SJSA1 (cell line): ENCODE measurements at regions not wholly inside any gene's neighbourhood (a gene's known extent, or its start where the extent isn't known, plus 50 kb on each side); places are given as distances from the start of the nearest gene placed in this dataset.

Source experiments
- DNase-seq, 2 experiments: peaks; one replicate each; pipeline ENCODE4 v3.0.0-alpha.2; 2015 to 2020; ENCODE audit warnings: low spot score in 2 of 2, low read depth in 1 of 2
- H3K27ac ChIP-seq: fragments of 250-450 bp; sonication (Bioruptor Pico); 2 replicates; pipeline ENCODE4 v1.5.1; 2020; ENCODE audit warnings: mild to moderate bottlenecking, moderate library complexity
- H3K27me3 ChIP-seq: fragments of 250-450 bp; sonication (Bioruptor Pico); replicated peaks from 2 replicates; pipeline ENCODE4 v1.5.1; 2020; ENCODE audit warnings: mild to moderate bottlenecking, moderate library complexity
- H3K36me3 ChIP-seq: fragments of 250-450 bp; sonication (Bioruptor Pico); 2 replicates; pipeline ENCODE4 v1.5.1; 2020; ENCODE audit warnings: mild to moderate bottlenecking
- H3K4me1 ChIP-seq: fragments of 250-450 bp; sonication (Bioruptor Pico); replicated peaks from 2 replicates; pipeline ENCODE4 v1.6.1; 2021; ENCODE audit warnings: mild to moderate bottlenecking
- H3K4me3 ChIP-seq: fragments of 250-450 bp; sonication (Bioruptor Pico); 2 replicates; pipeline ENCODE4 v1.5.1; 2020; ENCODE audit warnings: mild to moderate bottlenecking
- H3K9me3 ChIP-seq: fragments of 250-450 bp; sonication (Bioruptor Pico); replicated peaks from 2 replicates; pipeline ENCODE4 v1.5.1; 2020; ENCODE audit warnings: mild to moderate bottlenecking

DNA sequence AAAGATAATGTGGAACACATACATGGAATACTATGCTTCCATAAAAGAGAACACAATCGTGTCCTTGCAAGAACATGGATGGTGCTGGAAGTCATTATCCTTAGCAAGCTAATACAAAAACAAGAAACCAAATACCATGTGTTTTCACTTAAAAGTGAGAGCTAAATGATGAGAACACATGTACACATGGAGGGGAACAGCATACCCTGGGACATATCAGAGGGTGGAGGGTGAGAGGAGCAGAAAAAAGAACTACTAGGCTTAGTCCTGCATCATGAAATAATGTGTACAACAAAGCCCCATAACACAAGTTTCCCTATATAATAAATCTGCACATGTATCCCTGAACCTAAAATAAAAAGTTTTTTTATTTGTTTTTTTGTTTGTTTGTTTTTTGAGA is 855.5 kb upstream of the NUDT12 start:
- Histone ChIP-seq H3K27ac (no peak overlapping the region), H3K9me3 (no peaks in the 10 kb centered on the region), H3K4me3 (no peak overlapping the region), H3K4me1 (no peaks in the 10 kb centered on the region), H3K36me3 (no peaks in the 10 kb centered on the region), H3K27me3 (no peaks in the 10 kb centered on the region)
- DNase-seq = no peak

DNA sequence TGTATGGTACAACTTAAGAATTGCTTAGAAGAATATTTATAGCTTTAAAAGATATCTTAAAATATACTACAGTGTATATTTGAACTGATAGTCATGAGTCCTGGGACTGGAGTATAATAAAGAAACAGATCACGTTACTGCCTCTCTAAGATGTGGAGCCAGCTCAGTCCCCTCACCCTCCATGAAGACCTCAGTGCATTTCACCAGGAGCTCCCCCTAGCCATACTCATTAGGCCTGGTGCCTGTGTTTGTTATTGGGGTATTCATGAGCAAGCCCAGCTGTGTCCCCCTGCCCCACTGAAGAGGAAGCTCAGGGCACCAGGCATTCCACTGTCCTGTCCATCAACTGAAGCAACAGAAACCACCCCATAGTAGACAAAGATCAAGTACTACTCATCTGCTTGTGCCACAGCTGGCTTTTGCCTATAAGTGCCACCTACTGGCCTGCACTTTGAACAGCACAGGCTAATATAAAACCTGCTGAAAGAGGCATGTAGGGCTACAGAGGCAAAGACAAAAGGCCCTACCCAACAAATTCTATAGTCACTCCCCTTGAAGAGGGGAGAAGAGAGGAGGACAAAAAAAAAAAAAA is 850.2 kb upstream of the NUDT12 start:
- Histone ChIP-seq H3K27me3 (no peaks in the 10 kb centered on the region), H3K4me1 (no peaks in the 10 kb centered on the region), H3K27ac (no peak overlapping the region), H3K4me3 (no peak overlapping the region), H3K36me3 (no peaks in the 10 kb centered on the region), H3K9me3 (no peaks in the 10 kb centered on the region)
- no peak for DNase-seq

DNA sequence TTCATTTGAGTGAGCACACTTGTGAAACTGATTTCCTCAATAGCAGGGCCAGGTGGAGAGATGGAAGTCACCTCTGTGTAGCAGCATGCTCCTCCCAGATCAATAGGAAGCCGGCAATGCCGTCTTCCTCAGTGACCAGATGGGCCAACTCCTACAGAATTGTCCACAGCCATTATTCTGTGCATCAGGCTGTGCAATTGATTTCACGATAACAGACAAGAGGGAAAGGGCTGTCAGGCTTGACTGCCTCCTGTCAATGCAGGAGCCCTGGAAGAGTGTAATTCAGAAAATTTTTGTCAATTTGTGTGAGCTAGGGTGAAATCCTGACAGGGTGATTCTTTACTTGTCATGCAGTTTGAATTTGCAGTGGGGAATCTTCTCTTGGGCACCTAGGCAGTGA is 838.4 kb upstream of the NUDT12 start:
- H3K36me3 ChIP-seq = no peaks in the 10 kb centered on the region
- no peaks in the 10 kb centered on the region for H3K4me1 ChIP-seq
- no peak overlapping the region for H3K4me3 ChIP-seq
- H3K9me3 ChIP-seq = no peaks in the 10 kb centered on the region
- no peak overlapping the region for H3K27ac ChIP-seq
- H3K27me3 ChIP-seq = no peaks in the 10 kb centered on the region
- DNase-seq = no peak

DNA sequence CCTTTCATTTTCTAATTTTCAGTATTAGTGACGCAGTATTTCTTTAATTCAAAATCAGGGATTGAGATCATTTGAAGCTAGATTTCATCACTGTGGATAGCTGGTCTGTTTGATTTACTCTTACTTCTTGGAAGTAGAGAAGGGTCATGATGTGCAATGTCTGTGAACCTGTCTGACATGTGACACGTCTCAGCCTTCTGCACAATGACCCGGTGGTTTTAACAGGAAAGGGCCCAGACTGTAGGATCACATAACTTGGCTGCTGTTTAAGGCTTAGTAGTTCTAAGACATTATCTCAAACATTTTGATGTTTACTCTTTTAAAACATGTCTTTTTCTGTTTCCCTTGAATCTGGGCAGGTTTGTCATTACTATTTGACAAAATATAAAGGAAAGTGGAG is 823.3 kb upstream of the NUDT12 start:
- no peak for DNase-seq
- H3K27ac ChIP-seq = no peak overlapping the region
- H3K36me3 ChIP-seq = no peaks in the 10 kb centered on the region
- no peaks in the 10 kb centered on the region for H3K27me3 ChIP-seq
- H3K9me3 ChIP-seq = no peaks in the 10 kb centered on the region; the same call in 1 of the 2 replicates
- H3K4me3 ChIP-seq = no peak overlapping the region
- H3K4me1 ChIP-seq = no peaks in the 10 kb centered on the region

DNA sequence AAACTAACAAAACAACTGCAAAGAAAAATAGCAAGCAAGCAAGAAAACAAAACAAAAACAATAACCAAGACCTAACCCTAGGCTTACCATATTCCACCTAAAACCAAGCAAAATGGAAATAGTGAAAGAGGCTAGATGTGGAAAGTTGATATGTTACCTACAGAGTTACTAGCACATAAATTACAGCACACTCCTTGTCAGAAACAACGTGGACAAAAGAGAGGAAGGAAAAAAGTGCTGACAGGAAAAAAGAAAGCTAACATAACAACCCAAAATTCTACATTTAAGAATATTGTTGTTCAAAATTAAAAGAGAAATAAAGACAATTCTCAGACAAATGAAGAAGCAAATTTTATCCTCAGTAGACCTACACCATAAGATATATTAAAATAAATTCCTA is 812.8 kb upstream of the NUDT12 start:
- Histone ChIP-seq H3K9me3 (0 out of 2 replicates have a peak, but pooled peaks cover 2% of the 10 kb centered on the region), H3K4me3 (no peak overlapping the region), H3K27me3 (no peaks in the 10 kb centered on the region)

DNA sequence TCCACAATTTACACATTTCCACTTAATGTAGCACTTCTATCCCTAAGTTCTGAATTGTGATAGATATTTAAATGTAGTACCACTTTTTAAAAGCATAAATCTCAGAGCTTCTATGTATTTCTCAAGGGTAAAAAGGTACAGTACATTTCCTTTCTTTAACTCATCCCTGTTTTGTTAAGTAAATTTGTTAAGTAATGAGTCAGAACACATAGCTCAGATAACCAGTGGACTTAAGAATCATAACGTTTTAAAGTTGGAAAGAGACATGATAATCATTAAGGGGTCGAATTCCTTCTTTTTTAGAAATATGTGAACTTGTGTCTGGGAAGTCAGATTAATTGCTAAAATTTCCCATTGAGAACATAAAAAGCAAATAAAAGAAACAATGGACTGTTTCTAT is 810.2 kb upstream of the NUDT12 start:
- H3K27ac ChIP-seq = no peak overlapping the region
- 0 out of 2 replicates have a peak, but pooled peaks cover 2% of the 10 kb centered on the region for H3K9me3 ChIP-seq
- no peaks in the 10 kb centered on the region for H3K4me1 ChIP-seq
- DNase-seq = no peak
- H3K4me3 ChIP-seq = no peak overlapping the region
- no peaks in the 10 kb centered on the region for H3K27me3 ChIP-seq
- no peaks in the 10 kb centered on the region for H3K36me3 ChIP-seq

More for the DNA sequence above, 812.8 kb upstream of the NUDT12 start:
- DNase-seq = no peak
- H3K36me3 ChIP-seq = no peaks in the 10 kb centered on the region
- no peaks in the 10 kb centered on the region for H3K4me1 ChIP-seq
- H3K27ac ChIP-seq = no peak overlapping the region

DNA sequence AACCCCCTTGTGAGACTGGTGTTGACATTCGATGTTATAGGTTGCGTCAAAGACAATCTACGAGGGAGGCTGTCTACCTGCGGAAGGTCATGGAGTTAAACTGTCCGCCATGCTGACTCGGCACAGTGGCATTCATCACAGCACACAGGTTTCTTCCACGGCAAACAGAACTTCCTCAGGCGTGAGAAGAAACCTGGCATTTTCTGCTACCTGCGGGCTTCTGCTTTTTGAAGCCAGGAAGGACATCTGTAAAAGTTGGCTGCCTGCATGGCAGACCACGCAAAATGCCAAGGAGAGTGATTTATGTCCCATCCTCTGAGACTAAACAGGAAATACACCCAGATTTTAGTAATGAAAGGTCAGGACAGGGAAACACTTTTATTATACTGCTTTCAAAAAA is 809.8 kb upstream of the NUDT12 start:
- no peaks in the 10 kb centered on the region for H3K36me3 ChIP-seq
- no peak overlapping the region for H3K27ac ChIP-seq
- H3K4me1 ChIP-seq = no peaks in the 10 kb centered on the region
- 0 out of 2 replicates have a peak, but pooled peaks cover 2% of the 10 kb centered on the region for H3K9me3 ChIP-seq
- no peak for DNase-seq
- no peaks in the 10 kb centered on the region for H3K27me3 ChIP-seq
- H3K4me3 ChIP-seq = no peak overlapping the region

DNA sequence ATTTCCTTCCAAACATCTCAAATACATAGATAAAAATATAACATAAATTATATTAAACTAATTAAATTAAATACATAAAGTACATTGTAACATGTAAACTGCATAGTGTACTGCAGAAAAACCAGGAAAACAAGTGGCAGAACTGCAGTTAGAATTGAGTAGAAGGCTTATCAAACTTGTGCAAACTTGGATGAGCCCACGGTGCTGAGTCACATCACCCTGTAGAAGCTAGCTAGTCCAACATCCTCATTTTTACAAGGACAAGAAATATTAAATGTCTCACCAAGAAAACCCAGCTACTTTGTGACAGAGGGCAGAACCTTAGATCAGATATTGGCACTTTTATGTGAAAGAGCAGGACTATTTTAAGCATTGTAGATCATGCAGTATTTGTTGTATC is 807.9 kb upstream of the NUDT12 start:
- no peaks in the 10 kb centered on the region for H3K4me1 ChIP-seq
- no peaks in the 10 kb centered on the region for H3K27me3 ChIP-seq
- H3K4me3 ChIP-seq = no peak overlapping the region
- DNase-seq = no peak
- no peaks in the 10 kb centered on the region for H3K36me3 ChIP-seq
- H3K27ac ChIP-seq = no peak overlapping the region
- H3K9me3 ChIP-seq = peaks cover 6% of the 10 kb centered on the region; the same call in 1 of the 2 replicates

DNA sequence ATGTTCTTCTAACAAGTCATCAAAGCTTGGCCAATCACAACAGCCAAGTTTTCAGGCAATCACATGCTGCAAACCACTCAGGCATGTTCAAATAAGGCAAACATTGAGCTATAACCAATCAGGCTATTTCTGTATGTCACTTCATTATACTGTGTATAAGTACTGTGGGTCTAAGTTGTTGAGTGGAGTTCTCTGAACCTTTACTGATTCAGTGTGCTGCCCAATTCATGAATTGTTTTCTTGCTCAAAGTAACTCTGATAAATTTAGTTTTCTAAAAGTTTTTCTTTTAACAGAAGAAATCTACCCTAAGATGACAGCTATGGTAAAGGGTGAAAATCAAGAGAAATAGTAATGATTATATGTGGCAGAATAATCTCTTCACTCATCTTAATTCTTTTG is 805.4 kb upstream of the NUDT12 start:
- Histone ChIP-seq H3K4me1 (no peaks in the 10 kb centered on the region), H3K4me3 (no peak overlapping the region), H3K27ac (no peak overlapping the region), H3K27me3 (no peaks in the 10 kb centered on the region), H3K9me3 (peaks cover 6% of the 10 kb centered on the region; the same call in 1 of the 2 replicates), H3K36me3 (no peaks in the 10 kb centered on the region)
- no peak for DNase-seq

DNA sequence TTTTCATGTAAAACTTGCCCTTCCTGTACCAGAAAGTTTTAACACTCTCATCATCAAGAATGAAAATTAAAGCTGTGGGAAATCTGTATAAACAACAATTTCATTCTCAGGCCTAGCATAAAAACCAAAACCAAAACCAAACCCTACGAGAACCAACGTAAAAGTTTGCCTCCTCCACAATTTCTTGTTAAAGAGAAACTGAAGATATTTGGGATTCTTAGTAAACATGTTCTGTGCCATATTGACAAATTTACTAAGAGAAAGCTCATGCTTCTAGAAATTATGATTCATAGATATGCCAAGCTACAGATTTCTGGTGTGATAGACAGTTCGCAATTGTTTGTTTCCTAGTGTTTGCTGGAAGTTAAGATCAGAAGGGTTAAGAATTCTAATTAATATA is 801.0 kb upstream of the NUDT12 start:
- Histone ChIP-seq H3K27me3 (no peaks in the 10 kb centered on the region), H3K4me1 (no peaks in the 10 kb centered on the region), H3K9me3 (peaks cover 4% of the 10 kb centered on the region), H3K36me3 (no peaks in the 10 kb centered on the region), H3K27ac (no peak overlapping the region), H3K4me3 (no peak overlapping the region)
- no peak for DNase-seq

DNA sequence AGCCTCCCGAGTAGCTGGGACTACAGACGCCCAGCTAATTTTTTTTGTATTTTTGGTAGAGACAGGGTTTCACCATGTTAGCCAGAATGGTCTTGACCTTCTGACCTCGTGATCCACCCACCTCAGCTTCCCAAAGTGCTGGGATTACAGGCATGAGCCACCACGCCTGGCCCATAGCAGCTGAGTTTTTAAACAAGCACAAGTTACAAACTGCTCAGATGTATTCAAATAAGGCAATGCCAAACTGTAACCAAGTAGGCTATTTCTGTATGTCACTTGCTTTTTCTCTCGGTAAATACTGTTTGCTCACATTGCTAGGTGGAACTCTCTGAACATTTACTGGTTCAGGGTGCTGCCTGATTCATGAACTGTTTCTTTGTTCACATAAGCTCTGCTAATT is 799.3 kb upstream of the NUDT12 start:
- H3K36me3 ChIP-seq = no peaks in the 10 kb centered on the region
- no peak overlapping the region for H3K4me3 ChIP-seq
- DNase-seq = no peak

DNA sequence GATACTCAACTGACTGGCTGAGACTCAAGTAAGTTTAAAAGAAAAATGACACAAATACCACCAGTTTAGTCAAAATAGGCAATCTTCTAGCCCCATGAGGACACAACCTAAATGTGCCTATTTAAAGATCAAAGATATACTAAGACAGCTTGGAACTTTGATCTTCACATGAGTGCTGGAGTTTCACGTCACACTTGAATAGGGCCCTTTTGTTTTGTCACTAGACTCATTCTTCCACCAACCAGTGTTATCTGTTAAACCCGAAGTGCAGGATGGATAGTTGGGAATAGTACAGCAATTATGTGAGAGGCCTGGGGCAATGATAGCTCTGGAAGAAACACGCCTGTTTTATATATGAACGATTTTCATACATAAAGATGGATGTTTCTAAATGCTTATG is 792.8 kb upstream of the NUDT12 start:
- no peaks in the 10 kb centered on the region for H3K4me1 ChIP-seq
- H3K36me3 ChIP-seq = no peaks in the 10 kb centered on the region
- H3K27me3 ChIP-seq = no peaks in the 10 kb centered on the region
- no peak overlapping the region for H3K27ac ChIP-seq
- H3K9me3 ChIP-seq = no peaks in the 10 kb centered on the region; the same call in 1 of the 2 replicates
- DNase-seq = no peak
- H3K4me3 ChIP-seq = no peak overlapping the region

More for the DNA sequence above, 799.3 kb upstream of the NUDT12 start:
- Histone ChIP-seq H3K27ac (no peak overlapping the region), H3K4me1 (no peaks in the 10 kb centered on the region), H3K9me3 (peaks cover 3% of the 10 kb centered on the region), H3K27me3 (no peaks in the 10 kb centered on the region)

DNA sequence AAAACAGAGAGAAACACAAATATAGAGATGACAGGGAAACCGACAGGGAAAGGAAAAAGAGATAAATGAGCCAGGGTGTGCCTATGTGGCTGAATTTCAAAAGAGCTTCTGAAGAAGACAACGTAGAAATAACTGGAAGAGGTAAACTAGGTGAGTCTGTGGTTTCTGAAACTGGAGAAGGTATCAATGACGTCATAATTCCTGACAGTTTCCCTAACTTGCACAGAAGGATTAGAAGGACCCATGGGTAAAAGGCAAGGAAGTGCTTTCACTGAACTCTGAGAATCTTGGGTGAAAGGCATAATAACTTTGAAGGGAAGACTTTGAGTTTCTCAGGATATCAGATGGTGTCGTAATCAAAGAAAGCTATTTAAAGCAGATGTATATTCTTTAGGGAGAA is 790.8 kb upstream of the NUDT12 start:
- H3K9me3 ChIP-seq = no peaks in the 10 kb centered on the region; the same call in 1 of the 2 replicates

DNA sequence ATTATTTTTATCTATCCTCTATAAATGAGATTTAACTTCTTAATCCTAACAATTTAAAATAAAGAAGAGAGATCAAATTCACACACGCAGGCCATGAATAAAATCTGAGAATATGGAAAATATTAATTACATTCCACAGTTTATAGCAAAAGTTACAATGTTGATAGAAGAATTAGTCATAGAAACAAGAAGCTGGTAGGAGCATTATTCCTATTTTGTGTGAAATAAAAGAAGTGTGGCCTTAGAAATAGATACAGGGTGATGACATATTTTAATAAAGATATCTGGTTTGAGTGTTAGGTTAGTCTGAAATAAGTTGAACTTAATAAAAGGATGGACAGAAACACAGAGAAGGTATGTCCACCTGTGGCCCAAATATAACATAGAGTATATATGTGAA is 790.4 kb upstream of the NUDT12 start:
- DNase-seq = no peak
- Histone ChIP-seq H3K27me3 (no peaks in the 10 kb centered on the region), H3K4me1 (no peaks in the 10 kb centered on the region), H3K9me3 (no peaks in the 10 kb centered on the region; the same call in 1 of the 2 replicates), H3K27ac (no peak overlapping the region), H3K36me3 (no peaks in the 10 kb centered on the region), H3K4me3 (no peak overlapping the region)

More for the DNA sequence above, 790.8 kb upstream of the NUDT12 start:
- Histone ChIP-seq H3K4me3 (no peak overlapping the region), H3K27me3 (no peaks in the 10 kb centered on the region), H3K27ac (no peak overlapping the region), H3K4me1 (no peaks in the 10 kb centered on the region), H3K36me3 (no peaks in the 10 kb centered on the region)
- no peak for DNase-seq

DNA sequence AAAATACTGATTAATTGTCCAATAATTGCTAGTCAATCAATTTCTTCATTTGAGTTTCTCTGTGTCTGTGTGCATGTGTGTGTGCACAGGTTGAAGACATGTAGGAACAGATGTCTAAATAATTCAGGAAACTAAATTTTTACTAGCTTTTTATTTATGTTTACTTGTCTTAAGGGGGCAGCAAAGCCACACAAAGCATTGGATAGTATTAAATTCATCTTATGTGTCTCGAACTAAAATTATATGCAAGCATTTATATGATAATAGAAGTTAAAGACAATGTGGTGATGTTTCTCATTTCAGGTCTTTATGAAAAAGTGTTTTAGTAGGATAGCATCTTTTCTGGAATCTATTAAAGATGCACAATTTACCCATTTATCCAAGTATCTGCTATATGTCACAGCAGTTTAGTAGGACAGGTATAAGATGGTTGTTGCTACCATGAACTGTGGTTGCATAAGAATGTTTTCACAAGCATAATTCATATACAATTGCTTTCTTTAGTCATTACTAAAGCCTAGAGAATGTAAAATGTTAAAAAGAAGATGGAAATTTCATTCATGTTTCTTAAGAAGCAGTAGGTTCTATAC is 784.6 kb upstream of the NUDT12 start:
- H3K27ac ChIP-seq = no peak overlapping the region
- DNase-seq = no peak
- H3K4me1 ChIP-seq = no peaks in the 10 kb centered on the region
- no peaks in the 10 kb centered on the region for H3K27me3 ChIP-seq
- no peaks in the 10 kb centered on the region for H3K9me3 ChIP-seq
- H3K4me3 ChIP-seq = no peak overlapping the region
- H3K36me3 ChIP-seq = no peaks in the 10 kb centered on the region
